HG03175 (cell line): ENCODE measurements at regions not wholly inside any gene's neighbourhood (a gene's known extent, or its start where the extent isn't known, plus 50 kb on each side); places are given as distances from the start of the nearest gene placed in this dataset.
"Not testable (repeated sequence)": the region's sequence is repeated elsewhere in the genome, so short reads cannot be mapped to it uniquely, and the experiment has no call there.

Experiments used
- ATAC-seq: cut with Tn5 transposase; IDR thresholded peaks from one replicate; pipeline ENCODE4 v1.9.1; 2021; ENCODE audit warnings: mild to moderate bottlenecking, moderate library complexity; ENCODE audit not compliant: unreplicated experiment

- no peak for ATAC-seq
Observed at GRCh38 chr3:110504401-110504800, 567.2 kb upstream of the NECTIN3 start.

- ATAC-seq: no peak
Observed at GRCh38 chr3:110504901-110505300, 566.7 kb upstream of the NECTIN3 start.

- no peak for ATAC-seq
Observed at GRCh38 chr3:110506890-110507289, 564.7 kb upstream of the NECTIN3 start.

- ATAC-seq: not testable (repeated sequence)
Observed at GRCh38 chr3:110507570-110507969, 564.0 kb upstream of the NECTIN3 start.

- no peak for ATAC-seq
Observed at GRCh38 chr3:110512961-110513360, 558.7 kb upstream of the NECTIN3 start.

- ATAC-seq: no peak
Observed at GRCh38 chr3:110518031-110518430, 553.6 kb upstream of the NECTIN3 start.

GRCh38 chr3:110519071-110519470, 552.5 kb upstream of the NECTIN3 start:
- no peak for ATAC-seq

GRCh38 chr3:110521019-110521418, 550.6 kb upstream of the NECTIN3 start:
- ATAC-seq: no peak

- ATAC-seq: not testable (repeated sequence)
Observed at GRCh38 chr3:110525558-110526064, 546.0 kb upstream of the NECTIN3 start.

GRCh38 chr3:110526777-110527727, 544.6 kb upstream of the NECTIN3 start:
- no peak for ATAC-seq

GRCh38 chr3:110528305-110529121, 543.1 kb upstream of the NECTIN3 start:
- no peak for ATAC-seq

GRCh38 chr3:110530902-110531301, 540.7 kb upstream of the NECTIN3 start:
- no peak for ATAC-seq

GRCh38 chr3:110533089-110533488, 538.5 kb upstream of the NECTIN3 start:
- ATAC-seq: no peak

GRCh38 chr3:110542552-110543150, 529.0 kb upstream of the NECTIN3 start:
- ATAC-seq: no peak

- ATAC-seq: no peak
Observed at GRCh38 chr3:110544730-110545129, 526.9 kb upstream of the NECTIN3 start.

- no peak for ATAC-seq
Observed at GRCh38 chr3:110550511-110550910, 521.1 kb upstream of the NECTIN3 start.

- ATAC-seq: no peak
Observed at GRCh38 chr3:110562621-110563020, 509.0 kb upstream of the NECTIN3 start.

- no peak for ATAC-seq
Observed at GRCh38 chr3:110564674-110565073, 506.9 kb upstream of the NECTIN3 start.

GRCh38 chr3:110567029-110567428, 504.6 kb upstream of the NECTIN3 start:
- no peak for ATAC-seq

GRCh38 chr3:110568246-110568645, 503.4 kb upstream of the NECTIN3 start:
- ATAC-seq: no peak

GRCh38 chr3:110569073-110569472, 502.5 kb upstream of the NECTIN3 start:
- ATAC-seq: peak; percentile 43
